GM21447 (cell line): ENCODE measurements at regions not wholly inside any gene's neighbourhood (a gene's known extent, or its start where the extent isn't known, plus 50 kb on each side); places are given as distances from the start of the nearest gene placed in this dataset.
A peak's percentile ranks its signal among the peaks of the same experiment; 100 is the strongest.
"Not testable (repeated sequence)": the region's sequence is repeated elsewhere in the genome, so short reads cannot be mapped to it uniquely, and the experiment has no call there.

Experiments
- ATAC-seq: cut with Tn5 transposase; IDR thresholded peaks from one replicate; pipeline ENCODE4 v1.9.1; 2021; ENCODE audit not compliant: unreplicated experiment

- ATAC-seq: no peak
Observed at GRCh38 chr12:74595696-74596095, 58.1 kb downstream of the ATXN7L3B start.

DNA sequence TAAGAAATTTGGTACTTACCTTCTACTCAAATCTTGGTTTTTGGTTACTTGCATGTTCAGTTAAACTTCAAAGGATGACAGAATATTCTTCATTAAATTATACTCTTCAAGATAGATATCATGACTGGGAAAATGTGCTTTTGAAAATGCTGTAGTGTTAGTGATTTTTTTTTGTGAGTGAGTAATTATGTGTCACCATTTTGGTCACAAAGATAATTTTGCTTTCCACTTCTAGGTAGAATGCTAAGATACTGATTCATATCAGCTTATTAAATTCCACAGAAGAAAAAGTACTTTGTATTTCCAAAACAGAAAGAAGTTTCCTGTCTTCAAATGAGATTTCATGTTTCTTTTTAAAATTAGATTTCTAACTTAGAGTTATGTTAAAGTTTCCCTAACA, 61.2 kb downstream of the ATXN7L3B start:
- ATAC-seq: no peak

DNA sequence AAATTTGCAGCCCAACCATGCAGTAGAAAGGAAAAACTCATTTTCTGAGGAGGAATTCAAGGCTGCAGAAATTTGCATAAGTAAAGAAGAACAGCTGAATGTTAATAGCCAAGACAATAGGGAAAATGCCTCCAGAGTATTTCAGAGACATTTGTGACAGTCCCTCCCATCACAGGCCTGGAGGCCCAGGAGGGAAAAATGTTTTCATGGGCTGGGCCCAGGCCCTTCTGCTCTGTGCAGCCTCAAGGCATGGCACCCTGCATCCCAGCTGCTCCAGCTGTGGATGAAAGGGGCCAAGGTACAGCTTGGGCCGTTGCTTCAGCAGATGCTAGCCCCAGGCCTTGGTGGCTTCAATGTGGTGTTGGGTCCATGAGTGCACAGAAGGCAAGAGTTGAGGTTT, 62.3 kb downstream of the ATXN7L3B start:
- no peak for ATAC-seq

DNA sequence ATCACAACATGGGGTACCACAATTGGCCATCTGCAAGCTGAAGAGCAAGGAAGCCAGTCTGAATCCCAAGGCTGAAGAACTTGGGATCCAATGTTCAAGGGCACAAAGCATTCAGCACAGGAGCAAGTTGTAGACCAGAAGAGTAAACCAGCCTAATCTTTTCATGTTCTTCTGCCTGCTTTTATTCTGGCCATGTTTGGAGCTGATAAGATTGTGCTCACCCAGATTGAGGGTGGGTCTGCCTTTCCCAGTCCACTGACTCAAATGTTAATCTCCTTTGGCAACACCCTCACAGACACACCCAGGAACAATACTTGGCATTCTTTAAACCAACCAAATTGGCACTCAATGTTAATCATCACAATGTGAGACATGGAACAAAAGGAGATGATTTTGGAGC, 63.2 kb downstream of the ATXN7L3B start:
- not testable (repeated sequence) for ATAC-seq

DNA sequence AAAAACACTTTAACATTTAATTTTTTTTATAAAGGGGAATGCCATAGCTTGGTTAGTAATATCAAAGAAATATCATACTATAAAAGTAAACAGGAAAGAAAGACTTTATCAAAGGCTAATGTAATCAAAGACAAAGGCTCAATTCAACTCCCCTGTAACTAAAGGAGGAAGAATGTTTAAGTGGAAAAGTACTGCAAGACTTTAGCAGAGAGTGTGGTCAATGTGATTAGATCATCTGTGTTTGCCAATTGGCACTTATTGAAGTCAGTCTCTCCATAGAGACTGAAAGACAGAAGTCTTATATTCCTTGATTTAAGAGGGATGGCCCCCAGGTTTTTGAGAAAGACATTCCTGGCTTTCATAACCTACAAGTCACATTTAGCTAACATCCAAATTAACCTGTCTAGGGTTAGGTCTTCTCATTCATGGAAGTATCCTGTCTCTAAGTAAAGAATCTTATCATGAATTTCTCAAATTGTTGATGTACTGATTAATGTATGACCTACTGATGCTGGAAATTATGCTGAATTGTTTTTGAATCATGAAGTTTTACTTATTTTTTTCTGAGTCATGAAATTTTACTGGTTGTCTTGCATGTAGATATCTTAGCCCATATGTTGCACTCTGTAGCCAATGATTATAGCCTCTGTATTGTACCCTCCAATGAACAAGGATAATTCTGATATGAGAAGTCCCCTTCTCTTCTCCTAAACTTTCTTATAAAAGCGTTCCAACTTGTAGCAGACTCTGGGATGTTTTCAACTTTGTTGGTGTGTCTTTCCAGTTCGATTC, 65.4 kb downstream of the ATXN7L3B start:
- no peak for ATAC-seq

GRCh38 chr12:74608231-74608775, 70.7 kb downstream of the ATXN7L3B start:
- no peak for ATAC-seq

DNA sequence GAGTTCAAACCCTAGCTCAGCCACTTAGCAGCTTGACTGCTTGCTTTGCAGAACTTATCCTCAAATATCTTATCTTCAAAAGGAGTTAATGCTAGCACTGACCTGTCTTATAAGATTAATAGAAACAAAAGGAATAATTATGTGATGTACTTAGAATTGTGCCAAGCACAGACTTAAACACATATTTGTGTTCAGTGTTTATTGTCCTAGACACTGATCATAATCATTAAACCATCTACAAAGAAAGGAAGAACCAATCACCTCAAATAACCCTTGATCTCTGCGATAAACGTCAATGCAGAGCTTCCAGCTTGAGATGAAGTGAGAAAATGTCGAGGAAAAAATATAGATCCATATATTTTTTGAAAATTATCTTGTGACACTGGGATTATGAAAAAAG, 73.1 kb downstream of the ATXN7L3B start:
- no peak for ATAC-seq

GRCh38 chr12:74614426-74614825, 76.8 kb downstream of the ATXN7L3B start:
- no peak for ATAC-seq

- no peak for ATAC-seq
Observed at GRCh38 chr12:74619084-74619483, 81.4 kb downstream of the ATXN7L3B start.

GRCh38 chr12:74619884-74620283, 82.2 kb downstream of the ATXN7L3B start:
- ATAC-seq: no peak

- no peak for ATAC-seq
Observed at GRCh38 chr12:74620921-74621320, 83.3 kb downstream of the ATXN7L3B start.

GRCh38 chr12:74624201-74624600, 86.6 kb downstream of the ATXN7L3B start:
- no peak for ATAC-seq

- peak; percentile 75 for ATAC-seq
Observed at GRCh38 chr12:74626397-74626796, 88.8 kb downstream of the ATXN7L3B start.

DNA sequence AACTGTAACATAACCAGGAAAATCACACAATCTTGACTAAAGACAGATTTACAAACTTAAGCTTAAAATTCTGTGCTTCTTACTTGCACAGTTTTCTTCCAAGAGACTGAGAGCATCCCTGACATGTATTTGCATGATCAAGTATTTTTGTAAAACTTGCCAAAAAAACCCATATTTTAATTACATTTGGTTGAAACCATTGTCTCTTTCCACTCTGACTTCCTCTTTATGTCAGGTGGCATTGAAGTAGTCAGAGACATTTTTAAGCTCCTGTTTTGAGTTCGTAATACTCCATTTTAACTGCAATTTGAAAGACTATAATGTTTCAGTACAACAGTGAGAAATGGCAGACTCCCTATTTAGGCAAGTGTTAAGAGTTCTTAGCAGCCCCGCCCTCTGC, 103.6 kb downstream of the ATXN7L3B start:
- ATAC-seq: no peak

DNA sequence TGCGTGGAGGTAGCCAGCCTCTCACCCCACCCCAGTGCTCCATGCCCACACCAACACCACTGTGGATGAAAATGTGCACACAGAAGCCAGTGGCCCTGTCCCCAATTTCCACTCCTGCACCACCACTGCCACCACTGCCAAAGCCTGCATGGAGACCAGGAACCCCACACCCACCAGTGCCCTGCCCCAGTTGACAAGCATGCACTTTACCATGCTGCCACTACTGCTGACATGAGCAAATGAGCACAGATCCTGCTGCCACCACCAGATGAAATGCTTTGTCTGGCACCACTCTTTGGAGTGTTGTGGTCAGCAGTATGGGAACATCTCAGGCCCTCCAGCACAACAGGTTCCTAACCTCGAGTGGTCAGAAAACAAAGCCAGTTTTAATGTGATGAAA, 104.1 kb downstream of the ATXN7L3B start:
- no peak for ATAC-seq

DNA sequence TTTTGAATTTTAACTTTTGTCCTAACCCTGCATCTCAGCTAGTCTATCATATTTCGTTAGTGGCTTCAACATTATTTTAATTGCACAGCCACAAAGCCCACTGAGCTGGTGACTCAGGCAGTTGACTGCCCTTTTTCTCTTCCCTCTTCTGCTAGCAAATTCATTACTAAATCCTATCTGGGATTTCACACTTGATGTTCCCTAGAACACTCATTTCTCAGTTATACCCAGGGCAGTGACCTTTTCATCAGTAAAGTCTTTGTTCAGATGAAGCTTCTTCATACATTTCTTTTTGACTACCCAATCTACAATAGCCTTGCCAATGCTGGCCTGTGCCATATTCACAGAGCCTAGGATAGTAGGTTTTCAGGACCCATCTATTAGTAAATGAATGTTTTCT, 107.0 kb downstream of the ATXN7L3B start:
- no peak for ATAC-seq

DNA sequence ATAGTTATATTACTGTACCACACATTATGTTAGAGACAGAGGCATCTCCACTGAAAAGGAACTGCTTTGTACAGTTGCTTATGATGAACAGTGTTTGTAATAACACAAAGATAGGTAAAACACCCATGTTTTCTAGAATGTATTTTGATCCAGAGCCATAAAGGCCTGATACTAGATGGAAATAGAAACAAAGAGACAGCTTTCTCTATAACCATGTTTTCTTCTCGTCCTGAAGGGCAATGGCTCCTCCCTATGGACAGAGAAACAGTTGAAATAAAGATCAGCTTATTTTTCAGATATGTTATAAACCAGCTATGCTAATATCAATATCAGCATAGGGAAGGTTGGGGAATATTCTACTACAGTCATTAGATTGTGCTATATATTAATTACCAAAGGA, 109.2 kb downstream of the ATXN7L3B start:
- ATAC-seq: no peak

DNA sequence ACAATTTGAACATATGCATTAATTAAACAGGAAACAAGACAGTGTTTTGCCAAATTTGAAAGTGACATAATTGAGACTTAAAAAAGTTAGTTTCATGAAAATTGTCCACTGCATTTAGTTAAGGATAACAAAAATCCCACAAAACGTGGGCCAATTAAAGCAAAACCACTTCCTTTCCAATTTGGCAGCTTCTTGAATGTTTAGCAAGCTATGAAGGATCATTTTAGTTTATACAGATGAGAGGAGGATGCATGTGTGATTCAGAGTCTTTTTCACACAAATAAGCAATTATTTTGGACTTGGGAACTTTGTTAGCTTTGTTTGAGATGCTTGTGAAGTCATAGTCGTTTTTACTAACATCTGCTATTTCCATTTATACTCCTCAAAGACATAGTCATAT, 109.6 kb downstream of the ATXN7L3B start:
- no peak for ATAC-seq

DNA sequence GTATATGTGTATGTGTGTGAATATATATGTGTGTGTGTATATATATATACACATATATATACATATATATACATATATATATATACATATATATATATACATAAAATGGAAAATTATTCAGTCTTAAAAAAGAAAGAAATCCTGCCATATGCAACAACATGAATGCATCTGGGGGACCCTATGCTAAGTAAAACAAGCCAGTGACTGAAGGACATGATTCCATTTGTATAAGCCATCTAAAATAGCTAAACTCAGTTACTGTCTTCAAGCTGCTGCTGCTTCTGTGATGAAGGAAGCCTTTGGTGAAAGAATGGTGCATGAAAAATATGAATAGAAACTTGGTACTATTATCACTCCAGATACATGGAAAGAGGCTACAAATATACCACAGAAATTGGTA, 118.6 kb downstream of the ATXN7L3B start:
- ATAC-seq: no peak

GRCh38 chr12:74660442-74660841, 122.8 kb downstream of the ATXN7L3B start:
- ATAC-seq: no peak

DNA sequence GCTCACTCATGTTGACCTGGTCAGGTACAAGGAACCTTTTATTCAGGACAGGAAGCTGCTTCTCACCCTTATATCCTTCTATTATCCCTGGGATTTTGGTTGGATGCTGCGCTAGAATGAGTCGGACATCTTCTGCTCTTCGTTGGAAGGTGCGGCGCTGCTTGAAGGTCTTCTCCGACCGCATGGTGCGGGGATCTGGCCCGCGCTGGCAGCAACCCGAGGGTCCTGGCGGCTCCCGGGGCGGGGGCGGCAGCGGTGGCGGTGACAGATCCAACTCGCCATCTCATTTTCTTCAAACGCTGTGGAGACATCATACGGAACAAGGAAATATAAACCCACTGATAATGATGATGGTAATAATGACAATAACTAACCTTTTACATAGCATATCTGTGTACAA, 126.3 kb downstream of the ATXN7L3B start:
- no peak for ATAC-seq

GRCh38 chr12:74665690-74666089, 128.1 kb downstream of the ATXN7L3B start:
- ATAC-seq: no peak

- ATAC-seq: no peak
Observed at GRCh38 chr12:74671421-74671820, 133.8 kb downstream of the ATXN7L3B start.
